ENCODE measurements at regions not wholly inside any gene's neighbourhood (a gene's known extent, or its start where the extent isn't known, plus 50 kb on each side); places are given as distances from the start of the nearest gene placed in this dataset.

DNA sequence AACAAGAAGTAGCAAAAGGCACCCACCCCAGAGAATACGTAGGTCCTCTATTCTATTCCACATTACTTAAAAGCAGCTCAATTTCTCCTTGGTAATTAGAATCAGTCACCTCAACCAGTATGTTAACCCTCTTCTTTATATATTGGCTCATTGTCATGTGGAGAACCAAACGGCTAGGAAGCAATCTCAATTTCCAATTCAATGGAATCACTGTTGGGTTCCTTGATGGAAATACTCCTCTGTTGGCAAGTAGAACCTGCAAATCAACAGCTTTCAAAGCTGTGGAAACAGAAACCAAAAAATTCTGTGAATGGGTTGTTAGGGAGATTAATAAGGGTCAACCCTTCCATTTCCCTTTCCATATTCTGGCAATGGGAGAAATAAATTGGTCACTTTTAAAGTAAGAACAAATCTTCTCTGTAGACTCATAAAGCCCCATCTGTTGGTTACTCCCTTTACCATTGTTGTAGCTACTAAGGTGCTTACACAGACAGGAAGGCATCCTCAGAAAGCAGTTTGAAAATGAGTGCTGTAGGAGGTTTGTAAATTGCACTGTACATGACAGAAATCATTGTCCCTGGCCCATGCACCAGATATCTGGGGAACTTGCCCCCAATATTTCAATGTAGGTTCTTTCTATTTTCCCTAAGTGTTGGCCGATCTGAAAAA is 138.6 kb upstream of the UFM1 start:
- no peak overlapping the region for H3K4me3 ChIP-seq (ENCODE audit: low read depth, low read length)
- no peak for TF ChIP-seq MYC (IDR thresholded peaks at IDR 0.05; ENCODE audit: low read depth, low read length)
- TF ChIP-seq, protein P1, sequence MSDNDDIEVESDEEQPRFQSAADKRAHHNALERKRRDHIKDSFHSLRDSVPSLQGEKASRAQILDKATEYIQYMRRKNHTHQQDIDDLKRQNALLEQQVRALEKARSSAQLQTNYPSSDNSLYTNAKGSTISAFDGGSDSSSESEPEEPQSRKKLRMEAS (IDR thresholded peaks at IDR 0.05; ENCODE audit: low read depth, low read length), result no peak
- no peak for TF ChIP-seq POLR2A (IDR thresholded peaks at IDR 0.05; ENCODE audit: extremely low read depth, insufficient read length)
- TF ChIP-seq, protein P2, sequence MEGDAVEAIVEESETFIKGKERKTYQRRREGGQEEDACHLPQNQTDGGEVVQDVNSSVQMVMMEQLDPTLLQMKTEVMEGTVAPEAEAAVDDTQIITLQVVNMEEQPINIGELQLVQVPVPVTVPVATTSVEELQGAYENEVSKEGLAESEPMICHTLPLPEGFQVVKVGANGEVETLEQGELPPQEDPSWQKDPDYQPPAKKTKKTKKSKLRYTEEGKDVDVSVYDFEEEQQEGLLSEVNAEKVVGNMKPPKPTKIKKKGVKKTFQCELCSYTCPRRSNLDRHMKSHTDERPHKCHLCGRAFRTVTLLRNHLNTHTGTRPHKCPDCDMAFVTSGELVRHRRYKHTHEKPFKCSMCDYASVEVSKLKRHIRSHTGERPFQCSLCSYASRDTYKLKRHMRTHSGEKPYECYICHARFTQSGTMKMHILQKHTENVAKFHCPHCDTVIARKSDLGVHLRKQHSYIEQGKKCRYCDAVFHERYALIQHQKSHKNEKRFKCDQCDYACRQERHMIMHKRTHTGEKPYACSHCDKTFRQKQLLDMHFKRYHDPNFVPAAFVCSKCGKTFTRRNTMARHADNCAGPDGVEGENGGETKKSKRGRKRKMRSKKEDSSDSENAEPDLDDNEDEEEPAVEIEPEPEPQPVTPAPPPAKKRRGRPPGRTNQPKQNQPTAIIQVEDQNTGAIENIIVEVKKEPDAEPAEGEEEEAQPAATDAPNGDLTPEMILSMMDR (IDR thresholded peaks at IDR 0.05; ENCODE audit: low read depth, low read length), result no peak
- DNase-seq (ENCODE audit: low read depth), result no peak

DNA sequence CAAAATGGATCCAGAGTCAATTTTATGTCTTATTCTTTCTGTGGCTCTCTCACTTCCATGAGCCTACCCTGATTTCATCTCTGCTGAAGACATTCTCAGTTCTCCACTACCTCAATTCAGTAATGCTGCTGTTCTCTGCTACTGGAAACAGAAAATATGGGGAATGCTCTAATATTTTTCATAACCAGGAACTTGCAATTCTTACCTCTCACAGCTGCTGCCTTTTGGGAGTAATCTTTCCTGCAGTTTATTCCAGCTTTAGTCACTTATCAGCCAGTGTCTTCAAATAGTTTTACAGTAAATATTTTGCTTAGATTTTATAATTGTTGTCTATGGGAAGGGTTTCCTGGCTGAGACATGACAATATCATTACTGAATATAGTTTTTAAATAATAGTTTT is 145.1 kb upstream of the UFM1 start:
- H3K4me3 ChIP-seq (ENCODE audit: low read depth, low read length), result no peak overlapping the region
- TF ChIP-seq POLR2A (IDR thresholded peaks at IDR 0.05; ENCODE audit: extremely low read depth, insufficient read length) (no peak), MYC (IDR thresholded peaks at IDR 0.05; ENCODE audit: low read depth, low read length) (no peak)
- TF ChIP-seq, protein P2 (IDR thresholded peaks at IDR 0.05; ENCODE audit: low read depth, low read length), result no peak
- TF ChIP-seq, protein P1 (IDR thresholded peaks at IDR 0.05; ENCODE audit: low read depth, low read length), result no peak
- no peak for DNase-seq (ENCODE audit: low read depth)

DNA sequence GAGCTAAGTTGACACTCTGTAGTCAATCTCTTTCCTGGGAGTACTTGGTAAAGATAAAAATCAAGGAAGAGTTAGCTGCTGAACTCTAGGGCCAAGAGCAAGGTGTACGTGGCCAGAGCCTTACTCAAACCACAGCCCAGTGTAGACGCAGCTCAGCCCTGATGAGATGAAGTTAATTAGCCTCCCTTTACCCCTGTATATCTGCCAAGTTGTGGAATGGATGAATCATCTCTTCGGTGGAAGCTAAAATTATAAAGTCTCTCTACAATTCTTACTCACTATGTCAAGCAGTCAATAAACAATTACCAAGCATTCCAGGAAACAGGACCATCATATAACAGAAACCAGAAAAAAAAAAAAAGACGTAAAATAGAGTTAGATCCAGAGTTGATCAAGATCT is 146.9 kb upstream of the UFM1 start:
- H3K4me3 ChIP-seq (ENCODE audit: low read depth, low read length), result no peak overlapping the region
- no peak for DNase-seq (ENCODE audit: low read depth)
- TF ChIP-seq MYC (IDR thresholded peaks at IDR 0.05; ENCODE audit: low read depth, low read length), result no peak
- TF ChIP-seq, protein P2 (IDR thresholded peaks at IDR 0.05; ENCODE audit: low read depth, low read length), result no peak
- no peak for TF ChIP-seq POLR2A (IDR thresholded peaks at IDR 0.05; ENCODE audit: extremely low read depth, insufficient read length)
- TF ChIP-seq, protein P1 (IDR thresholded peaks at IDR 0.05; ENCODE audit: low read depth, low read length), result no peak

DNA sequence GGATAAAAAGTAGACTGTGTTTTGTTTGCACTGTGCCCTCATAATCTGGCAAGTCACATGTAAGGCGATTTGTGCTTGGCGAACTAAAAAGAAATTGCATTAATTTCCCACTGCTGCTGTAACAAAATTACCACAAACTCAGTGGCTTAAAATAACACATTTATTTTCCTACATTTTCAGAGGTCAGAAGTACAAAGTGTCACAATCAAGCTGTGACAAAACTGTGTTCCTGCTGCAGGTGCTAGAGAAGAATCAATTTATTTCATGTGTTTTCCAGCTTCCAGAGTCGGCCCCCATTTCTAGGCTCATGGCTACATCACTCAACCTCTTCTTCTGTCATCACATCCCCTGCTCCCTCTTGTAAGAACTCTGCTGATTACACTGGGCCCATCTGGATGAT is 158.6 kb upstream of the UFM1 start:
- no peak for DNase-seq (ENCODE audit: low read depth)
- TF ChIP-seq, protein P1 (IDR thresholded peaks at IDR 0.05; ENCODE audit: low read depth, low read length), result no peak
- TF ChIP-seq MYC (IDR thresholded peaks at IDR 0.05; ENCODE audit: low read depth, low read length) (no peak), POLR2A (IDR thresholded peaks at IDR 0.05; ENCODE audit: extremely low read depth, insufficient read length) (no peak)
- TF ChIP-seq, protein P2 (IDR thresholded peaks at IDR 0.05; ENCODE audit: low read depth, low read length), result no peak
- no peak overlapping the region for H3K4me3 ChIP-seq (ENCODE audit: low read depth, low read length)

DNA sequence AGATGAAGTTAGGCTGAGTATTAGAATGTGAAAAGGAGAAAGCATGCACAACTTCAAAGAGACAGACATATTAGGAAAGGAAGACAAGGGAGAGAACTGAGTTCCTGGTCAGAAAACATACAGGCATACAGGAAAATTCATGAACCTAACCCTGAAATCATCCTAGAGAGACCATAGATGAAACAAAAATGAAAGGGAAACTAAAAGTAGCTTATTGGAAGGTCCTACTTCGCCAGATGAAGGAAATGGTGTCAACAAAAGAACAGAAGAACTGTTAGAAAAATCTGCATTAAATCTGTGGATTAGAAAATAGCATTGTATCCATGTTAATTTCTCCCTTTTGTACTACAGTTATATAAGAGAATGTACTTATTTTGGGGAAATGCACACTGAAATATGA is 169.0 kb upstream of the UFM1 start:
- TF ChIP-seq POLR2A (IDR thresholded peaks at IDR 0.05; ENCODE audit: extremely low read depth, insufficient read length) (no peak), MYC (IDR thresholded peaks at IDR 0.05; ENCODE audit: low read depth, low read length) (no peak)
- TF ChIP-seq, protein P2 (IDR thresholded peaks at IDR 0.05; ENCODE audit: low read depth, low read length), result no peak
- TF ChIP-seq, protein P1 (IDR thresholded peaks at IDR 0.05; ENCODE audit: low read depth, low read length), result no peak
- no peak for DNase-seq (ENCODE audit: low read depth)
- H3K4me3 ChIP-seq (ENCODE audit: low read depth, low read length), result no peak overlapping the region
